Mesendoderm (in vitro differentiated cells): ENCODE measurements at regions not wholly inside any gene's neighbourhood (a gene's known extent, or its start where the extent isn't known, plus 50 kb on each side); places are given as distances from the start of the nearest gene placed in this dataset.

ENCODE experiments used
- DNase-seq: peaks from one replicate; pipeline ENCODE4 v3.0.0; 2013
- H2AK5ac ChIP-seq: 2 replicates; pipeline ENCODE4 v1.6.1; 2013; ENCODE audit warnings: low read length, inconsistent platforms
- H2BK120ac ChIP-seq: 2 replicates; pipeline ENCODE4 v1.6.1; 2013; ENCODE audit warnings: low read depth, mild to moderate bottlenecking, low read length, moderate library complexity, mixed read lengths
- H2BK15ac ChIP-seq: replicated peaks from 2 replicates; pipeline ENCODE4 v1.6.1; 2013; ENCODE audit warnings: low read depth, mild to moderate bottlenecking, moderate library complexity
- H2BK5ac ChIP-seq: 2 replicates; pipeline ENCODE4 v1.6.1; 2013; ENCODE audit warnings: low read length, inconsistent platforms
- H3K18ac ChIP-seq: 2 replicates; pipeline ENCODE4 v1.6.1; 2013; ENCODE audit warnings: mild to moderate bottlenecking, low read length, mixed read lengths
- H3K23ac ChIP-seq: one replicate; pipeline ENCODE4 v1.6.1; 2013; ENCODE audit warnings: low read length
- H3K27ac ChIP-seq: 2 replicates; pipeline ENCODE4 v1.5.1; 2013; ENCODE audit warnings: low read depth, mild to moderate bottlenecking, inconsistent platforms, low read length, moderate library complexity
- H3K27me3 ChIP-seq: 2 replicates; pipeline ENCODE4 v1.6.1; 2013; ENCODE audit warnings: low read length, control low read depth, mild to moderate bottlenecking, inconsistent platforms; ENCODE audit not compliant: insufficient read depth, poor library complexity
- H3K36me3 ChIP-seq: 2 replicates; pipeline ENCODE4 v1.6.1; 2013; ENCODE audit warnings: low read length, inconsistent platforms; ENCODE audit not compliant: control insufficient read depth, insufficient read depth
- H3K4ac ChIP-seq: one replicate; pipeline ENCODE4 v1.6.1; 2013; ENCODE audit warnings: low read depth, mild to moderate bottlenecking, low read length, moderate library complexity
- H3K4me1 ChIP-seq: 2 replicates; pipeline ENCODE4 v1.6.1; 2013; ENCODE audit warnings: low read depth, low read length, inconsistent platforms; ENCODE audit not compliant: control insufficient read depth
- H3K4me2 ChIP-seq: 2 replicates; pipeline ENCODE4 v1.6.1; 2013; ENCODE audit warnings: low read length
- H3K4me3 ChIP-seq: 2 replicates; pipeline ENCODE4 v1.5.1; 2013; ENCODE audit warnings: mild to moderate bottlenecking, low read length
- H3K56ac ChIP-seq: one replicate; pipeline ENCODE4 v1.6.1; 2013; ENCODE audit warnings: low read length
- H3K79me1 ChIP-seq: 2 replicates; pipeline ENCODE4 v1.6.1; 2013; ENCODE audit warnings: low read length, inconsistent platforms
- H3K79me2 ChIP-seq: 2 replicates; pipeline ENCODE4 v1.6.1; 2013; ENCODE audit warnings: mild to moderate bottlenecking, low read length; ENCODE audit not compliant: control insufficient read depth, insufficient read depth
- H3K9ac ChIP-seq: 2 replicates; pipeline ENCODE4 v1.6.1; 2013; ENCODE audit warnings: low read length, inconsistent platforms
- H4K5ac ChIP-seq: one replicate; pipeline ENCODE4 v1.6.1; 2013; ENCODE audit warnings: low read length
- H4K8ac ChIP-seq: one replicate; pipeline ENCODE4 v1.6.1; 2013; ENCODE audit warnings: low read depth, mild to moderate bottlenecking, control low read depth, low read length, moderate library complexity
- WGBS: extraction: QIAGEN DNeasy Blood & Tissue Kit; methylation state at CpG from one replicate; pipeline ENCODE4 v1.1.7; 2013; ENCODE audit warnings: low lambda C conversion rate, missing lambda C conversion rate; ENCODE audit not compliant: insufficient coverage; ENCODE audit errors: extremely low coverage; 5-methylcytosine and 5-hydroxymethylcytosine counted together

GRCh38 chr4:127145006-127145540 lies 487.7 kb upstream of the INTU start:
- H2BK15ac ChIP-seq: no peak overlapping the region
- H3K4me1 ChIP-seq: no peaks in the 10 kb centered on the region
- no peak overlapping the region for H2BK5ac ChIP-seq
- H3K4me3 ChIP-seq: no peak overlapping the region
- H3K36me3 ChIP-seq: no peaks in the 10 kb centered on the region
- no peaks in the 10 kb centered on the region for H3K79me1 ChIP-seq
- H3K4me2 ChIP-seq: no peak overlapping the region
- H3K9ac ChIP-seq: no peak overlapping the region
- H3K56ac ChIP-seq: no peak overlapping the region
- WGBS: no CpG with 5 or more reads among the region's 5 CpGs
- no peak overlapping the region for H3K27ac ChIP-seq
- no peak overlapping the region for H2BK120ac ChIP-seq
- H3K79me2 ChIP-seq: no peaks in the 10 kb centered on the region
- no peaks in the 10 kb centered on the region for H3K27me3 ChIP-seq
- H4K5ac ChIP-seq: no peak overlapping the region
- no peak overlapping the region for H3K4ac ChIP-seq
- DNase-seq: no peak
- no peak overlapping the region for H4K8ac ChIP-seq
- no peak overlapping the region for H3K18ac ChIP-seq
- no peak overlapping the region for H3K23ac ChIP-seq
- H2AK5ac ChIP-seq: no peak overlapping the region

- no peak overlapping the region for H2BK120ac ChIP-seq
- no peak overlapping the region for H3K4me2 ChIP-seq
- no peak overlapping the region for H2AK5ac ChIP-seq
- no peak overlapping the region for H3K23ac ChIP-seq
- no peak overlapping the region for H3K18ac ChIP-seq
- H3K79me2 ChIP-seq: no peaks in the 10 kb centered on the region
- no peak overlapping the region for H2BK15ac ChIP-seq
- H3K56ac ChIP-seq: no peak overlapping the region
- DNase-seq: no peak
- no peaks in the 10 kb centered on the region for H3K36me3 ChIP-seq
- H2BK5ac ChIP-seq: no peak overlapping the region
- no peak overlapping the region for H3K4ac ChIP-seq
- H3K27ac ChIP-seq: no peak overlapping the region
- no peaks in the 10 kb centered on the region for H3K4me1 ChIP-seq
- H3K79me1 ChIP-seq: no peaks in the 10 kb centered on the region
- H3K4me3 ChIP-seq: no peak overlapping the region
- no peak overlapping the region for H4K5ac ChIP-seq
- no peak overlapping the region for H3K9ac ChIP-seq
- H3K27me3 ChIP-seq: no peaks in the 10 kb centered on the region
- H4K8ac ChIP-seq: no peak overlapping the region
Observed at GRCh38 chr4:127148165-127148564, 484.6 kb upstream of the INTU start.

- Histone ChIP-seq H2BK120ac (no peak overlapping the region), H2AK5ac (no peak overlapping the region), H3K4me1 (no peaks in the 10 kb centered on the region), H2BK15ac (no peak overlapping the region), H3K4me3 (no peak overlapping the region), H3K4ac (no peak overlapping the region), H3K27me3 (no peaks in the 10 kb centered on the region), H4K5ac (no peak overlapping the region), H3K79me1 (no peaks in the 10 kb centered on the region), H3K56ac (no peak overlapping the region), H3K23ac (no peak overlapping the region), H2BK5ac (no peak overlapping the region), H3K36me3 (no peaks in the 10 kb centered on the region), H3K18ac (no peak overlapping the region), H3K9ac (no peak overlapping the region), H3K79me2 (no peaks in the 10 kb centered on the region), H4K8ac (no peak overlapping the region), H3K27ac (no peak overlapping the region), H3K4me2 (no peak overlapping the region)
- DNase-seq: no peak
- no CpG with 5 or more reads among the region's 3 CpGs for WGBS
Observed at GRCh38 chr4:127149086-127149485, 483.7 kb upstream of the INTU start.

GRCh38 chr4:127151941-127152340 lies 480.8 kb upstream of the INTU start:
- H3K4me1 ChIP-seq: no peaks in the 10 kb centered on the region
- no peak overlapping the region for H4K5ac ChIP-seq
- H3K4ac ChIP-seq: no peak overlapping the region
- H3K79me2 ChIP-seq: no peaks in the 10 kb centered on the region
- H3K18ac ChIP-seq: no peak overlapping the region
- no peak overlapping the region for H4K8ac ChIP-seq
- H3K27ac ChIP-seq: no peak overlapping the region
- H3K23ac ChIP-seq: no peak overlapping the region
- H3K36me3 ChIP-seq: no peaks in the 10 kb centered on the region
- H3K56ac ChIP-seq: no peak overlapping the region
- no peak for DNase-seq
- no peak overlapping the region for H3K4me2 ChIP-seq
- H2BK5ac ChIP-seq: no peak overlapping the region
- no peaks in the 10 kb centered on the region for H3K27me3 ChIP-seq
- H3K79me1 ChIP-seq: no peaks in the 10 kb centered on the region
- no peak overlapping the region for H3K9ac ChIP-seq
- no peak overlapping the region for H2BK120ac ChIP-seq
- no peak overlapping the region for H2AK5ac ChIP-seq
- no peak overlapping the region for H2BK15ac ChIP-seq
- H3K4me3 ChIP-seq: no peak overlapping the region

GRCh38 chr4:127155116-127155515 lies 477.6 kb upstream of the INTU start:
- Histone ChIP-seq H3K23ac (no peak overlapping the region), H3K18ac (no peak overlapping the region), H2BK5ac (no peak overlapping the region), H4K8ac (no peak overlapping the region), H3K4ac (no peak overlapping the region), H2AK5ac (no peak overlapping the region), H3K36me3 (no peaks in the 10 kb centered on the region), H3K79me1 (no peaks in the 10 kb centered on the region), H3K4me3 (no peak overlapping the region), H3K4me1 (no peaks in the 10 kb centered on the region), H3K27me3 (no peaks in the 10 kb centered on the region), H2BK15ac (no peak overlapping the region), H2BK120ac (no peak overlapping the region), H3K79me2 (no peaks in the 10 kb centered on the region), H3K4me2 (no peak overlapping the region), H3K9ac (no peak overlapping the region), H3K27ac (no peak overlapping the region), H4K5ac (no peak overlapping the region), H3K56ac (no peak overlapping the region)
- WGBS: no CpG with 5 or more reads among the region's 2 CpGs
- DNase-seq: no peak

GRCh38 chr4:127155555-127155954 lies 477.2 kb upstream of the INTU start:
- H3K18ac ChIP-seq: no peak overlapping the region
- H3K79me2 ChIP-seq: no peaks in the 10 kb centered on the region
- H3K4me1 ChIP-seq: no peaks in the 10 kb centered on the region
- no peaks in the 10 kb centered on the region for H3K36me3 ChIP-seq
- WGBS: no CpG with 5 or more reads among the region's 1 CpG
- H3K4me2 ChIP-seq: no peak overlapping the region
- H4K8ac ChIP-seq: no peak overlapping the region
- no peak overlapping the region for H3K23ac ChIP-seq
- no peak overlapping the region for H2BK5ac ChIP-seq
- H2BK120ac ChIP-seq: no peak overlapping the region
- H2BK15ac ChIP-seq: no peak overlapping the region
- no peak overlapping the region for H4K5ac ChIP-seq
- H3K56ac ChIP-seq: no peak overlapping the region
- no peak overlapping the region for H2AK5ac ChIP-seq
- no peaks in the 10 kb centered on the region for H3K27me3 ChIP-seq
- H3K4ac ChIP-seq: no peak overlapping the region
- H3K9ac ChIP-seq: no peak overlapping the region
- no peak overlapping the region for H3K27ac ChIP-seq
- H3K79me1 ChIP-seq: no peaks in the 10 kb centered on the region
- no peak for DNase-seq
- no peak overlapping the region for H3K4me3 ChIP-seq
